KMS-11 (cell line): ENCODE measurements at regions not wholly inside any gene's neighbourhood (a gene's known extent, or its start where the extent isn't known, plus 50 kb on each side); places are given as distances from the start of the nearest gene placed in this dataset.

Source experiments
- H2AFZ ChIP-seq: fragments of 200-600 bp; sonication (generic); 2 replicates; pipeline ENCODE4 v1.6.1; 2016; ENCODE audit warnings: antibody characterized with exemption, mixed run types, low read depth
- H3K27ac ChIP-seq: fragments of 200-600 bp; sonication (generic); 2 replicates; pipeline ENCODE4 v1.6.1; 2016; ENCODE audit warnings: mild to moderate bottlenecking, mixed run types
- H3K27me3 ChIP-seq: fragments of 200-600 bp; sonication (generic); 2 replicates; pipeline ENCODE4 v1.6.1; 2017; ENCODE audit warnings: mild to moderate bottlenecking, low read depth, mixed run types, moderate library complexity; ENCODE audit not compliant: insufficient read depth
- H3K36me3 ChIP-seq: fragments of 200-600 bp; sonication (generic); 2 replicates; pipeline ENCODE4 v1.6.1; 2017; ENCODE audit warnings: mild to moderate bottlenecking, mixed run types; ENCODE audit not compliant: insufficient read depth
- H3K4me1 ChIP-seq: fragments of 200-600 bp; sonication (generic); 2 replicates; pipeline ENCODE4 v1.6.1; 2016; ENCODE audit warnings: mild to moderate bottlenecking, low read depth, mixed run types; ENCODE audit not compliant: poor library complexity, severe bottlenecking
- H3K4me2 ChIP-seq: fragments of 200-600 bp; sonication (generic); 2 replicates; pipeline ENCODE4 v1.7.0; 2016; ENCODE audit warnings: mild to moderate bottlenecking, mixed run types
- H3K4me3 ChIP-seq: fragments of 200-600 bp; sonication (generic); IDR thresholded peaks from 2 replicates; pipeline ENCODE4 v1.6.1; 2017; ENCODE audit warnings: low read depth, low read length, mixed read lengths; ENCODE audit not compliant: insufficient read depth
- H3K79me2 ChIP-seq: fragments of 200-600 bp; sonication (generic); 2 replicates; pipeline ENCODE4 v1.6.1; 2016; ENCODE audit warnings: low read depth, mixed run types; ENCODE audit not compliant: insufficient read depth
- H3K9ac ChIP-seq: fragments of 200-600 bp; sonication (generic); 2 replicates; pipeline ENCODE4 v1.6.1; 2016; ENCODE audit warnings: mild to moderate bottlenecking, mixed run types
- H4K20me1 ChIP-seq: fragments of 200-600 bp; sonication (generic); 2 replicates; pipeline ENCODE4 v1.6.1; 2016; ENCODE audit warnings: mild to moderate bottlenecking, mixed run types; ENCODE audit not compliant: insufficient read depth
- TF ChIP-seq, protein P1 (sequence below): fragments of 200-600 bp; sonication (generic); conservative IDR thresholded peaks from 2 replicates; pipeline ENCODE4 v1.6.1; 2017; ENCODE audit warnings: low read depth, mild to moderate bottlenecking, antibody characterized with exemption, low read length, moderate library complexity, mixed read lengths

GRCh38 chr2:172207911-172208310 is 105.2 kb upstream of the DLX2 start:
- H3K4me3 ChIP-seq, result no peak overlapping the region
- no peaks in the 10 kb centered on the region for H3K27me3 ChIP-seq
- TF ChIP-seq, protein P1, sequence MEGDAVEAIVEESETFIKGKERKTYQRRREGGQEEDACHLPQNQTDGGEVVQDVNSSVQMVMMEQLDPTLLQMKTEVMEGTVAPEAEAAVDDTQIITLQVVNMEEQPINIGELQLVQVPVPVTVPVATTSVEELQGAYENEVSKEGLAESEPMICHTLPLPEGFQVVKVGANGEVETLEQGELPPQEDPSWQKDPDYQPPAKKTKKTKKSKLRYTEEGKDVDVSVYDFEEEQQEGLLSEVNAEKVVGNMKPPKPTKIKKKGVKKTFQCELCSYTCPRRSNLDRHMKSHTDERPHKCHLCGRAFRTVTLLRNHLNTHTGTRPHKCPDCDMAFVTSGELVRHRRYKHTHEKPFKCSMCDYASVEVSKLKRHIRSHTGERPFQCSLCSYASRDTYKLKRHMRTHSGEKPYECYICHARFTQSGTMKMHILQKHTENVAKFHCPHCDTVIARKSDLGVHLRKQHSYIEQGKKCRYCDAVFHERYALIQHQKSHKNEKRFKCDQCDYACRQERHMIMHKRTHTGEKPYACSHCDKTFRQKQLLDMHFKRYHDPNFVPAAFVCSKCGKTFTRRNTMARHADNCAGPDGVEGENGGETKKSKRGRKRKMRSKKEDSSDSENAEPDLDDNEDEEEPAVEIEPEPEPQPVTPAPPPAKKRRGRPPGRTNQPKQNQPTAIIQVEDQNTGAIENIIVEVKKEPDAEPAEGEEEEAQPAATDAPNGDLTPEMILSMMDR, result no peak
- H3K27ac ChIP-seq, result no peak overlapping the region
- H4K20me1 ChIP-seq, result no peaks in the 10 kb centered on the region
- no peaks in the 10 kb centered on the region for H3K79me2 ChIP-seq
- H3K9ac ChIP-seq, result no peak overlapping the region
- no peak overlapping the region for H3K4me2 ChIP-seq
- no peak overlapping the region for H2AFZ ChIP-seq
- no peaks in the 10 kb centered on the region for H3K4me1 ChIP-seq
- no peaks in the 10 kb centered on the region for H3K36me3 ChIP-seq

GRCh38 chr2:172208791-172209325 is 106.2 kb upstream of the DLX2 start:
- H3K4me3 ChIP-seq, result no peak overlapping the region
- no peaks in the 10 kb centered on the region for H3K27me3 ChIP-seq
- TF ChIP-seq, protein P1, result no peak
- H3K4me2 ChIP-seq, result no peak overlapping the region
- no peak overlapping the region for H2AFZ ChIP-seq
- H4K20me1 ChIP-seq, result no peaks in the 10 kb centered on the region
- H3K79me2 ChIP-seq, result no peaks in the 10 kb centered on the region
- H3K4me1 ChIP-seq, result no peaks in the 10 kb centered on the region
- no peaks in the 10 kb centered on the region for H3K36me3 ChIP-seq
- no peak overlapping the region for H3K27ac ChIP-seq
- H3K9ac ChIP-seq, result no peak overlapping the region

DNA sequence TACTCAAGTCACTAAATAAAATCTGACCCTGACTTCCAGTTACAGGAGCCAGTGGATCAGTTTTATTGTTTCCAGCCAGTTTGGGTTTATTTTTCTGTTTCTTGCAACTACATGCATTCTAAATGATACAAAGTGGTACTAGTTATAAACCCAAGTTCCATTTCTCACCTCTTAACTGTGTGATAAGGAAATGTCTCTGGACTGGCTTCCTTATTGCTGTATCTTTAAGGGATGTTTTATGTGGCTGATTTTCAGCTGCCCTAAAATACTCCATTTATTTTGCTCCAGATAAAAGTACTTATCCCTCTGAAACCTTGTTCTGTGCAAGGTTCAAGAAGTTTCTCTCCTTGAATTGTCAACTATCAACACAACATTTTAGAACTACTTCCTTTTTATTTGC is 107.9 kb upstream of the DLX2 start:
- H4K20me1 ChIP-seq, result no peaks in the 10 kb centered on the region
- H3K79me2 ChIP-seq, result no peaks in the 10 kb centered on the region
- no peak overlapping the region for H3K4me3 ChIP-seq
- no peaks in the 10 kb centered on the region for H3K36me3 ChIP-seq
- H3K27ac ChIP-seq, result no peak overlapping the region
- no peaks in the 10 kb centered on the region for H3K4me1 ChIP-seq
- H2AFZ ChIP-seq, result no peak overlapping the region
- H3K9ac ChIP-seq, result no peak overlapping the region
- TF ChIP-seq, protein P1, result no peak
- H3K4me2 ChIP-seq, result no peak overlapping the region
- no peaks in the 10 kb centered on the region for H3K27me3 ChIP-seq

- Histone ChIP-seq H4K20me1 (no peaks in the 10 kb centered on the region), H3K9ac (no peak overlapping the region), H3K79me2 (no peaks in the 10 kb centered on the region), H2AFZ (no peak overlapping the region), H3K4me2 (no peak overlapping the region), H3K4me3 (no peak overlapping the region), H3K27ac (no peak overlapping the region), H3K36me3 (no peaks in the 10 kb centered on the region), H3K27me3 (no peaks in the 10 kb centered on the region), H3K4me1 (no peaks in the 10 kb centered on the region)
- TF ChIP-seq, protein P1, result no peak
Observed at GRCh38 chr2:172211512-172211911, 108.8 kb upstream of the DLX2 start.
